ENCODE measurements at regions not wholly inside any gene's neighbourhood (a gene's known extent, or its start where the extent isn't known, plus 50 kb on each side); places are given as distances from the start of the nearest gene placed in this dataset.

GRCh38 chr1:21347072-21347581, 56.9 kb upstream of the ECE1 start:
- CTCF ChIA-PET: interaction anchor here (0.7 to 4.0 kb wide), 7 partner anchors 12 to 102 kb away, joined by 3 to 25 read pairs (median 5); no protein-coding TSS in a partner anchor

GRCh38 chr1:21346365-21347071, 56.3 kb upstream of the ECE1 start:
- ATAC-seq: no peak
- DNase-seq (ENCODE audit: low spot score): no peak
- Mint-ChIP-seq H3K27me3 (ENCODE audit: low read depth) (peaks cover 22% of the 10 kb centered on the region), H3K36me3 (no peaks in the 10 kb centered on the region), H3K9me3 (no peaks in the 10 kb centered on the region), H3K4me3 (no peak overlapping the region), H3K4me1 (peaks cover 8% of the 10 kb centered on the region; the same call in 1 of the 2 replicates), H3K27ac (no peak overlapping the region)
- TF ChIP-seq NR3C1 (CRISPR knock-in tag; conservative IDR thresholded peaks at IDR 0.05; ENCODE audit: low read depth): no peak
- no peak for TF ChIP-seq PREB (CRISPR knock-in tag; IDR thresholded peaks at IDR 0.05; ENCODE audit: borderline replicate concordance)
- TF ChIP-seq ZNF138 (CRISPR knock-in tag; conservative IDR thresholded peaks at IDR 0.05): no peak
- TF ChIP-seq ZBTB43 (CRISPR knock-in tag; IDR thresholded peaks at IDR 0.05): no peak
- TF ChIP-seq AR (CRISPR knock-in tag; IDR thresholded peaks at IDR 0.05): no peak
- TF ChIP-seq IRF2 (CRISPR knock-in tag; IDR thresholded peaks at IDR 0.05; ENCODE audit: borderline replicate concordance, low read depth): no peak
- TF ChIP-seq MXD4 (CRISPR knock-in tag; IDR thresholded peaks at IDR 0.05; ENCODE audit: borderline replicate concordance): no peak
- no peak for TF ChIP-seq CREB1 (CRISPR knock-in tag; IDR thresholded peaks at IDR 0.05)
- TF ChIP-seq ZNF425 (CRISPR knock-in tag; conservative IDR thresholded peaks at IDR 0.05): no peak
- no peak for TF ChIP-seq SMAD3 (CRISPR knock-in tag; IDR thresholded peaks at IDR 0.05; ENCODE audit: borderline replicate concordance)
- CTCF ChIA-PET: interaction anchor here (1.5 to 4.0 kb wide), 3 partner anchors 76 to 102 kb away, joined by 5 to 25 read pairs (median 6); no protein-coding TSS in a partner anchor
- POLR2A ChIA-PET: no interaction called here

More at GRCh38 chr1:21347072-21347581, 56.9 kb upstream of the ECE1 start:
- DNase-seq (ENCODE audit: low spot score) (no peak), ATAC-seq (no peak)
- TF ChIP-seq FOXK1 (CRISPR knock-in tag; IDR thresholded peaks at IDR 0.05): no peak
- no peak for TF ChIP-seq ZNF423 (CRISPR knock-in tag; IDR thresholded peaks at IDR 0.05)
- TF ChIP-seq SP1 (CRISPR knock-in tag; conservative IDR thresholded peaks at IDR 0.05): no peak
- Mint-ChIP-seq H3K4me3 (no peak overlapping the region), H3K9me3 (no peaks in the 10 kb centered on the region), H3K36me3 (no peaks in the 10 kb centered on the region), H3K27me3 (ENCODE audit: low read depth) (peaks cover 22% of the 10 kb centered on the region), H3K27ac (no peak overlapping the region), H3K4me1 (peaks cover 8% of the 10 kb centered on the region; the same call in 1 of the 2 replicates)
- POLR2A ChIA-PET: no interaction called here

Data from WTC11 (cell line).